HG03097 (cell line): ENCODE measurements at regions not wholly inside any gene's neighbourhood (a gene's known extent, or its start where the extent isn't known, plus 50 kb on each side); places are given as distances from the start of the nearest gene placed in this dataset.
A peak's percentile ranks its signal among the peaks of the same experiment; 100 is the strongest.

ENCODE experiments used
- ATAC-seq: cut with Tn5 transposase; IDR thresholded peaks from one replicate; pipeline ENCODE4 v1.9.1; 2021; ENCODE audit not compliant: unreplicated experiment, low FRiP score

DNA sequence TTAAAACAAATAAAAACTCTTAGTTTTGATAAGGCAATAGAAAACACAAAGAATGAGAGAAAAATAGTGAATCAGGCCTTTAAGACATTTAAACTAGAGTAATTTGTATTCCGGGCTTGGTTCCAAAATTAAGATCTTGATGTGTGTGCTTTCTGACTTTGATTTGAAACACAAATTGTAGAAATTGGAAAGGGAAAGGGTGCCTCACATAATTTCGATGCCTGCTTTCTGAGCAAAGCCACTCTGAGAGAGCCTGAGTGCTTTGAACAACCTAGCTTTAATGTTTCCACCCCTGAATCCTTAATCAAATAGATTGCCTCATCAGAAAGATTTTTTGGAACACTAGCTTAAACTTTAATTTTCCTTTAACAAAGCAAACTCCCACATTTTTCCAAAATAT, 666.8 kb downstream of the PCDH18 start:
- no peak for ATAC-seq

DNA sequence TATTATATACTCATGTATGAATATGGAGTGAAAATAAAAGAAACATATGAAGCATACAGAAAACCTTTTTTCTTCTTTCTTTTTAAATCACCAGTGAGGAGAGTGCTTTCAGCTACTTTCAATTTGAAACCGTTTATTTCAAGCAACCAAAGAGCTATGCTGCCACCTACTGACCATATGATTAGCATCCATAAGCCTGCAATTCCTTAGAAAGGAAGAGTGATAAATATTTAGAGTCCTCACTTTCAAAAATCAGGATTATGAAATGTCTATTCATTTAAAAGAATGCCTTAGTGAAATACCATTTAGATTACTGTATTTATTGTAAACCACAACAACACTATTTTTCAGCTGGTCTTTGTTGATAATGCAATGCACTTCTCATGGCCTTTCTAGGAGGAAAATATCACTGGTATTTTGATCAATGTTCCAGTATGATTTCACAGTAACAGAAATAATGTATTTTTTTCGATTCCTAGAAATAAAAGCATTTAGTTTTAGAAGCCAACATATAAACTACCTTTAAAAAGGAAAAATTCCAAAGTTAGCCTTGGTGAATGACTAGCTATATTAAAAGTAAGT, 667.6 kb downstream of the PCDH18 start:
- ATAC-seq, result peak; percentile 73

DNA sequence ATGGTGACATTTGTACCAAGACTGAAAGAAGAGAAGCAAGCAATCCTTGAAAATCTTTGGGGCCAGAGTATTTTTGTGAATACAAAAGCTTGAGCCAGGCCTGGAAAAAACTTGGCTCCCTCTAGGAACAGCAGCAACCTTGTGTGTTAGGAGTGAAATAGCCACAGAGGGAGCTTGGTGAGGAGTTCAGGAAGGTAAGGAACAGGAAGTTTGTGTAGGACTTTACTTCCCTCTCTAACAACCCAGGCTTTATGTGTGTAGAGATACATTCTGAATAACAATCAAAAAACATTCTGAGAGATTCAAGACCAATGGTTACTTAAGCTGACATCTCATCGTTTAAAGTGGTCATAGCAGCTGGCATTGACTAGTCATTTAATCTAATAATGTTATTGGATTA, 668.5 kb downstream of the PCDH18 start:
- no peak for ATAC-seq

DNA sequence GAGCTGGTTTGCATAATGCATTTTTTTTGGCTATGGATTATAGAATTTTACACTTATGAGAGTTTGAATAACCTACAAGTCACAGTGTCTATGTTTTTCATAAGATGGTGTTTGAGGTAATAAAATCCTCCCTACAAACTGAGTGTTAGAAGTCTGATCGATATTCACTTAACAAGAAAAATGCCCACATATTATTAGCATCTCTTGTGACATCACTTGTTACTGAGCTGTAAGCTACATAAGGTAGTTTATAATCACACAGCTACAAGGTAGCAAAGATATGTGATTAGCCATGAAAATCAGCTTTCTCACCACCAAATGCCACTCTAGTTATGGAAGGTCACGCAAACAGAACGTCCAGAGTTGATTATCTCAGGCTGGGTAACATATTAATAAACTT, 669.6 kb downstream of the PCDH18 start:
- ATAC-seq, result no peak

DNA sequence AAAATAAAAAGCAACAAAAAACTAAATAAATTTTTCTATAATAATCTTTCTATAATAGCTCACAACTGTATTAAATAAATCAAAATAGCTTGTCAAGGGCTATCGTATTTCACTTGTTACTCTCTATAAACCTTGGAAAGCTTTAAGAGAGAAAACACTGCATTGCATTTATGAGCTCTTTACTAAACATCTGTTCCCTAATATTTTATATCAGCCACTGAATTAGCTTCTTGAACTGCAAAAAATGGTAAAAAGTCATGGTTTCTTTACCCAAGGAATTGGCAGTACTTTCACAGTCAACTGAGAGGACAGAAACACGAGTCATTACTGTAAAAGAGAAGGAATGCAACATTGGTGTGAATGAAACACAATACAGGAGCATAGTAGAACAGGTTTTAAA, 671.2 kb downstream of the PCDH18 start:
- no peak for ATAC-seq

DNA sequence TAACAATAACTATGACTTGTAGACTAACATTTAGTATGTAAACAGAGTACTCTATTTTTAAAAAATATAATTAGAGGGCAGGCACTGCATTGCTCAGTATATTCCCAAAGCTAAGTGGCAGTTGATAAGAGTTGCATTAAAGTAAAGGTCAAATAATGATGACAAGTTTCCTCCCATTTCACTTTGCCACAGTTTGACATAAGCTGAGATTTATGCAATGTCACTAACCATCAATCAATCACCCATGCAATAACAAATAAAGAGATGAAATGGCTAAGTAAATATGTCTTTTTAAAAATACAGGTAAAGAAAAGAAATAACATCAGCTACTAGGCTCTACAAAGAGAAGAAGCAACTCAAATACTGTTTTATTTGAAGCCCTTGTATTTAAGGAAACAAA, 673.4 kb downstream of the PCDH18 start:
- no peak for ATAC-seq

DNA sequence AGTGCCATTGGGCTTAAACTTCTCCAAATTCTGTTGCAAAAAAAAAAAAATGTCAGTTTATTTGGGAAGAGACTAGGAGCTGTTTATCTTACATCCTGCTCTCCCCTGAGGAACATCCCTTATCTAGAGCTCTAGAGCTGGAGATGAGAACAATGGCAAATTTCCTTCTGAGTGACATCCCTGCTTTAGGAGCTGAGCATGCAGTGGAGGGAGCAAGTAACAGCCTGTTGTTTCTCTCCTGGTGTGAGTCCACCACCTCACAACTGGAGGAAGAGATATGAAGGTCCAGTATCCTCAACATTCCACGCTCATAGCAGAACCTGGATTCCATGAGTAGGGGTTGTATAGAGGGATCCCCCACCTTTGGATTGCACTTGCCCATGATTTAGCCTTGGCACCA, 676.4 kb downstream of the PCDH18 start:
- ATAC-seq, result no peak

DNA sequence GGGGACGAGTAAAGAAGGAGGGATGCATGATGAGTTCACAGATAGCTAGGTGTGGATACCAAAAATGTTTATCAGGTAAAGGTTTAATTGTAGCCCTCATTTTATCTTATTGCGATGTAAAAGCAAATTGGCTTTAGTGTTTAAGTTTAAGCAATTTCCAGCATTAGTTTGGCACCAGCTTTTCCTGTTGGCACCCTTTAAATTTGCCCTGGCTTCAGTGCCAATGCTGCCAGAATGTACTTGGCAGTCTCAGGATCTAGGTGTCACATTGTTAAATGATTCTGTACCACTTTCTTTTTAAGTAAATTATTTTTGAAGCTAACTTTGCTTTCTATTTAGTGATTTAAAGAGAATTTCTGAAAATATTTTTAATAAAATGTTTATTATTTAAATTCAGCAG, 681.8 kb downstream of the PCDH18 start:
- ATAC-seq, result no peak

DNA sequence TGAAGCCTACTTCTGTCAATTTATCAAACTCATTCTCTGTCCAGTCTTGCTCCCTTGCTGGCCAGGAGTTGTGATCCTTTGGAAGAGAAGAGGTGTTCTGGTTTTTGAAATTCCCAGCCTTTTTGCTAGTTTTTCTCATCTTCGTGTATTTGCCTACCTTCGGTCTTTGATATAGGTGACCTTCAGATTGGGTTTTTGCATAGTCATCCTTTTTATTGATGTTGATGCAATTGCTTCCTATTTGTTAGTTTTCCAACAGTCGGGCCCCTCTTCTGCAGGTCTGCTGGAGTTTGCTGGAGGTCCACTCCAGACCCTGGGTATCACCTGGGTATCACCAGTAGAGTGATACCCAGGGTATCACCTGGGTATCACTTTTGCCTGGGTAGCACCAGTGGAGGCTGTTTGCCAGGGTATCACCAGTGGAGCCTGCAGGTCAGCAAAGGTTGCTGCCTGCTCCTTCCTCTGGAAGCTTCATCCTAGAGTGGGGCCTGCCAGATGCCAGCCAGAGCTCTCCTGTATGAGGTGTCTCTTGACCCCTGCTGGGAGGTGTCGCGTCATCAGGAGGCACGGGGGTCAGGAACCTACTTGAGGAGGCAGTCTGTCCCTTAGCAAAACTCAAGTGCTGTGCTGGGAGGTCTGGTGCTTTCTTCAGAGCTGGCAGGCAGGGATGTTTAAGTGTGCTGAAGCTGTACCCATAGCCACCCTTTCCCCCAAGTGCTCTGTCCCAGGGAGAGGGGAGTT, 684.2 kb downstream of the PCDH18 start:
- no peak for ATAC-seq

DNA sequence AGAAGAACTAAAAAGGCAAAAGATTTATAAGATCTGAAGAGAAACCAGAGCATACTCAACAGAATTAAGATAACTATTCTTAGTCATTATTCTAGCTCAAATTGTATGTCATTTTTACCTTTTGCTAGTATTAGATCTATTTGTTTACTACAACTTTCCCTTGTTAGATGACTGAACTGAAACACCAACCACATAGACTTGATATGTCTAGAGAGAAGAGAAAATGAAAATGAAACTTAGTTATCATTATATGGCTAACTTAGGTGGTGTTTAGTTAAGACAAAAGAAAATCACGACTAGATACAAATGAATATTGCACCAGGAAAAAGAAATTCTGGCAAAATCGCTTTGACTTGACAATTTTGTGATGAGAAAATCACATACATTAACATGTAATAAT, 690.8 kb downstream of the PCDH18 start:
- ATAC-seq, result no peak

DNA sequence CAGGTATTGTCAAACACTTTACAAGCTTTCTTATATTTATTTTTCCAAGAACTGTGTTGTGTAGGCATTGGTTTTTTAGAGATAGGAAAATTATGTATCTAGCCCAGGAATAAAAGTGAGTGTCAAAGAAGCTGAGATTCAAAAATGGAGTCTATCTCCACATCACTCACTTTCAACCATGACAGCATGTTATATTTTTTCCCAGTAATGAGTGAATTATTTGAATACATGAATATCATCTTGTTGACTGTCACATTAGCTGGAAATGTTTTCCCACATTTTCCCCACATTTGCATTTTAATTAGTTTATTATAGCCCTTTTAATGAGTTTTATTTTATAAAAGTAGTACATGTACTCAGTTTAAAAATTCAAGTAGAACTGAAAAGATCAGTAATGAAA, 693.7 kb downstream of the PCDH18 start:
- ATAC-seq, result no peak

DNA sequence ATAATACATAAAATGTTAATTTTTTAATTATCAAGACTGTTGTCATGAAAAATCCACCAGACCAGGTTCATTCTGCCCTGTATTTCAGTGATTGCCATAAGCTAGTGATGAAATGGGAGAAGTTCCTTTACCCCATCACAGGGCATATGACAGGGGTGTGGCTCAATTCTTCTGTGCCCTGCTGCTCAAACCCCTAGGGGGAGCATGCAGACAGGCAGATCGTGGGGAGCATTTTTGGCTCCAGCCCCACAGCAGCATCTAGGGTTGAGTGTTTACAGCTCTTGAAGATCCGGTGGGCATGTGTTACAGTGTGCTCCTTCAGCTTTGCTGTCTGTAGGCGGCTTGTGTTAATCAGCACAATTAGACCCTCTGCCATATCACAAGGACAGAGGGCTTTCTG, 700.7 kb downstream of the PCDH18 start:
- ATAC-seq, result no peak

DNA sequence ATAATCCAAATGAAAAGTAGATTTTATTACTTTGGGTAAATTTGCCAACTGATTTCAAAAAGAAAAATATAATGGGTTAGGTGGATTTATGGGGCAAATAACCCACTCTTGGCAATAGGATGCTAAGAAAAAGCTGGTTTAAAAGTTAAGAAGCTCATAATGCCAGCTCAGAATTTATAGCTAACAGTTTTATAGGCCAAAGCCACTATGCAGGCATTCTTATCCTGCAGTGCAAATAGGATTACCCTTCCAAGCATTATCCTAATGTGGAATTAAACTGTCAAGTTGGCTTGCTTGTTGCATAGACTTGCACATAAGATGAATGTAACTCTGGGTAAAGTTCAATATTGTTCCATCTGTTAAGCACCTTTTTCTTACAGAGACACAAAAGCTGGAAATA, 703.0 kb downstream of the PCDH18 start:
- ATAC-seq, result no peak

DNA sequence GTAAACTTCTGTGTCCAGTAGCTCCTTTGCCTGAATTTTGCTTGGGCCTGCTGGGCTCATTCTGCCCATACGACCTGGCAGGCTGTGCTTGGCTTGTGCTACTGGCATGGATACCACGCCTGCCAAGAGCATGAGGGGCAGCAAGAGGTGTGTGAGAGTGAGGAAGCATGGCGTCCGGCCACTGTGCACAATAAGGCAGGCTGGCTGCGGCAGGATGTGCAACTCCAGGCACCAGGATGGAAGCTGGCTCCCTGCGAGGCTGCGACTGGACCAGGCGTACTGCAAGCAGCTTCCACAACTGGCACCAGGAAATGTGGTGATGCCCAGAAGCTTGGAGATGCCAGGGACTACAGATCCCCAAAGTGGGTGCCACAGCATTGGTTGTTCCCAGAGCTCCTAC, 709.3 kb downstream of the PCDH18 start:
- no peak for ATAC-seq

DNA sequence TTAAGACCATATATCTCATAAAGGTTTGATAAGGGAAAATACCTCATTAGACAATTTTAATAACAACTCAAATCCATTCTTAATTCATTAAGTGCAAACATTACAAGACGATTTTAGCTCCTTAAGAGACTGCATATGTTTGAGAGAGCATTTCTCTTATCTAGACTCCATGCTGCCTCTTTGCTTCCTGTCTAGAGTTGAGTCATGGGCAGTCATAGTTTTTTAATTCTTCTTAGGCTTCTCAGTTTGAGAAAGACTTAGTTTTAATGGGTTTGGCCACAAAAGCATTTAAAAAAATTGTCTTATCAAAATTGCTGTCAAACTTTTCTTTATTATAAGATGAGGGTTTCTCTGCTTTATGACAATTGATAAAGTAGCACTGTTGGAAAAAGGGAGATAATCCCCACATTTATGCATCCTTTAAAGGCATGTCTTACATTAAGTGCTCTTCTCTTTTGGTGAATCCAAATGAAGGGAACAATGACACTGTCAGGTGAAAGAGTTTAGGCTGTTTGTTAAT, 713.4 kb downstream of the PCDH18 start:
- no peak for ATAC-seq

DNA sequence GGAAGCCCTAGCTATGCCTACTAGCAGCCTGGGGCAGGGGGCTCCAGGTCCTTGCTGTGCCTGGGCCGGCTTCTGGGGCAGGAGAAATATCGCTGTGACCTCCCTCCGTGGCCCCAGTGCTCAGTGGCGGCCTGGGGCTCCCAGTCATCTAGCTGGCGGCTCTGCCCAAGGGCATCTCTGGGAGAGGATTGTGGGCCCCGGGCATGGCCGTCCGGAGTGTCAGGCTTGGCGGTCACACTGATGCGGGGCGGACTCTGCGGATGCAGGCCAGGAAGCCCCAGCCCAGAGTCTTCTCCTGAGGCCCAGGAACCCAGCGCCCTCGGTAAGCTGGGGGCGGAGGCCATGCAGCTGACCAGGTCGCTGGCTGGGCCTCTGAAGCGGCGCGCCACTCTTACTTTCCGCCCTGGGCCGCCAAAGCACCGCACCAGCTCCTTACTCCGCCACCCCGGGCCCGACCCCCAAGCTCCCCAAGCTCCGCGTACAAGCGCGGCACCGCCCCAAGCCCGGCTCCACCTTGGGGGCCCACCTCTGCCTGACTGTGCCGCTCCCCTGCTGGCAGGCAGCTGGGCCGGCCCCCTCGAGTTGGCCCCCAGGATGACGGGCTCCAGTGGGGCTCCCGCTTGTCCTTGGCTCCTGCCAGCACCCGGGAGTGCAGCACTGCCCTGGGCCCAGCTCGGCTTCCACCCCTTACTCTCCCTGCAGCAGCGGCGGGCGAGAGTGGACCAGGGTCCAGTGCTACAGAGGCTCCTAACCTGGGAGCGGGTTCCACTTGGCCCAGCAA, 720.0 kb downstream of the PCDH18 start:
- no peak for ATAC-seq

DNA sequence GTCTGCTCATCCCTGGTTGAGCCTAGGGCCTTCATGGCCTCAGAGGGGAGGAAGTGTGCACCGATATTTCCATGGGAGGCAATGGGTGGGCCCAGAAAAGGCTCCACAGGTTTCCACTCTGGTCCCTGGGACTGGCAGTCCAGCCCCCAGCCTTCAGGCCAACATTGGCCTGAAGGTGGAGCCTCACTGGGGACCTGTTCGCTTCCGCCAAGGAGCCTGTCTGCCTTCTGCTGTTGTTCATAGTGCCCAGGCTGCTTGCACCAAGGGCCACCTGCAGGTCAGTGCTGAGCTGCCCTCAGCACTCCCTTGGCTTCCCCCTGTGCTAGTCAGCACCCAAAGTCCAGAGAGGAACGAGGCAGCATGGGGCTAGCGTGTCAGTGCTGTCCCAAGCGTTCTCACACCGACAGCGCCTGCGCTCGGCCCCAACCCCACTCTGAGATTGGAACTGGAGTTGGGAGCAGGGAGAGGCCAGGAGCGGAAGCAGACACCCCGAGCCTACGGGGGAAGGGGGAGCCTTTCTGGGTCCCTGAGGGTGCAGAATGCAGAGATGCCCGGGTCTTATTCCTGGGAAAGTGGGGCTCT, 720.7 kb downstream of the PCDH18 start:
- no peak for ATAC-seq

DNA sequence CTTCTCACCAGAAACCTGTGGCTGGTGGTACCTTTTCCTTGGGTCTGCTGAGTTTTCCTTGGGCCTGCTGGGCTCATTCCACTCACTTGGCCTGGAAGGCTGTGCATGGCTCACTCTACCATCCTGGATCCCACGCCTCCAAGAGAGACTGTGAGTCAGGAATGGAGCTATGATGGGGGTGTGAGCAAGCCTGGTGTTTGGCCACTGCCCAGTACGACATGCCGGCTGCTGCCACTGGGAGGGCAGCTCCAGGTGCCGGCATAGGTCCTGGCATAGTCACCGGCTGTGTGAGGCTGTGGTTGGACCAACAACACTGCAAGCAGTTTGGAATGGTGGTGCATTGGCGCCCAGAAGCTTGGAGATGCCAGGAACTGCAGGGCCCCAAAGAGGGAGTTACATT, 721.7 kb downstream of the PCDH18 start:
- no peak for ATAC-seq

DNA sequence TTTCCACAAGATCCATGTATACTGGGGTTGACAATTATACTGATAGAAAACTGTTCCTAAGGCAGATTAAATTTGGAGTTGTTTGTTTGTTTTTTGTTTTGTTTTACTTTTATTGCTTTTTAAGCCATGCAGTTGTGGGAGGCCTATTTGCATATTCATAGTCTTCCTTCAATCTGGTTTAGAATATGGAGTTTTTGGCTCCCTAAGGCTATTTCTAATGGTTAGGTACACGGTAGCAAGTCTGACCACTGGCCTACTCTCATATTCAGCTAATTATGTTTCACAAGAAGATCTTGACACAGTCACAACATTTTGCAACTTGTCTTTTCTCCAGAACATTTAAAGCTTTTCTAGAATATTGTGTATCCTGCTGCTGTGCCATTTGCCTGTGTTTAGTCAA, 725.5 kb downstream of the PCDH18 start:
- ATAC-seq, result no peak

DNA sequence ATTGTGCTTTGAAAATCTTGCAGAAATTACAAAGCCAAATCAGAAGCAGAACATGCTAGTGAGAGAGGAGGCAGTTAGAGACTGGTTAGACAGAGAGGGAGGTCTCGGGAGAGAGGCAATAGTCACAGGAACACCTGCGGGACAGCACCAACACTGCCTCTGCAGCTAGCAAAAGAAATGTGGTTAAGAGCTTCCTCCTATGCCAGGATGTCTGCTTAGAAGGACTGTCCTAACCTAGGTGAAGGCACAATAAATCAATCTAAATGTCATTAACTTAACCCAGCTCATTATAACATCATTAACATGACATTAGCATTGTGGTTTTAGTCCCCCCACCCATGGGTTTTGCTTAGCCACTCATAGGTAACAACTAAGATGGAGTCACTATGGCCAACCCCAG, 726.7 kb downstream of the PCDH18 start:
- no peak for ATAC-seq

DNA sequence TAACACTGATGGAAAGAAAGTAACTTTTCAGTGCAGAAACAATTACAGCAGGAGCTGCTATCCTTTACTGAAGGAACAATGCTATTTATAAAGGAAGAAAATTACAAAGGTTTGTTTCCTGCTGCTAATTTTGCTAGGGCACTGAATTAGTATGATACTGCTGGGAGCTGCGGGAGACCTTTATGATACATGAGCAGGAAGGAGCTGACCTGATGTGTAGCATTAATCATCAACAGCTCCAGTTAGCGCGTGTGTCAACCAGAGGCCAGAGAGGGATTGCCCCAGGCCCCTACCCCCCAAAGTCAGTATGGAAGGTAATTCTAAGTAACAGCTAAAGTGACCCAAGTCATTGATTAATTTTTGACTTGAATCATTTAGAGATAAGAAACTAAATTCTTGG, 728.9 kb downstream of the PCDH18 start:
- ATAC-seq, result no peak
